ENCODE measurements at regions not wholly inside any gene's neighbourhood (a gene's known extent, or its start where the extent isn't known, plus 50 kb on each side); places are given as distances from the start of the nearest gene placed in this dataset.

DNA sequence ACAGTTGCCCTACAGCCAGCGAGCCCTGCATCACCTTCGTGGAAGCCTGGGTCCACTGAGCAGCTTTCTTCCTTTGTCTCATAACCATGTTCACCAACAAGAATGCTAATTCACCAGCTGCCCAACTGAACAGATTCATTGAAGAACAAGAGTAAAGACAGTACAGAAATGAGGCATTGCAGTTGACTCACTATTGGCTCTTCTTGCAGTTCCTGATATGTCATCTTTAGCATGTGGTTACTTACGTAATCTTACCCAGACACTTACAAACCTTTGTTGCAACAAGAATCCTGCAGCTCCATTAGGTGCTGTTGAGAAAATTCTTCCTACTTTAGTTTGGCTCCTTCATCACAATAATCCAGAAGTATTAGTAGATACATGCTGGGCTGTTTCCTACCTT lies 174.0 kb upstream of the TPK1 start (continued):
- TF ChIP-seq, protein P1, sequence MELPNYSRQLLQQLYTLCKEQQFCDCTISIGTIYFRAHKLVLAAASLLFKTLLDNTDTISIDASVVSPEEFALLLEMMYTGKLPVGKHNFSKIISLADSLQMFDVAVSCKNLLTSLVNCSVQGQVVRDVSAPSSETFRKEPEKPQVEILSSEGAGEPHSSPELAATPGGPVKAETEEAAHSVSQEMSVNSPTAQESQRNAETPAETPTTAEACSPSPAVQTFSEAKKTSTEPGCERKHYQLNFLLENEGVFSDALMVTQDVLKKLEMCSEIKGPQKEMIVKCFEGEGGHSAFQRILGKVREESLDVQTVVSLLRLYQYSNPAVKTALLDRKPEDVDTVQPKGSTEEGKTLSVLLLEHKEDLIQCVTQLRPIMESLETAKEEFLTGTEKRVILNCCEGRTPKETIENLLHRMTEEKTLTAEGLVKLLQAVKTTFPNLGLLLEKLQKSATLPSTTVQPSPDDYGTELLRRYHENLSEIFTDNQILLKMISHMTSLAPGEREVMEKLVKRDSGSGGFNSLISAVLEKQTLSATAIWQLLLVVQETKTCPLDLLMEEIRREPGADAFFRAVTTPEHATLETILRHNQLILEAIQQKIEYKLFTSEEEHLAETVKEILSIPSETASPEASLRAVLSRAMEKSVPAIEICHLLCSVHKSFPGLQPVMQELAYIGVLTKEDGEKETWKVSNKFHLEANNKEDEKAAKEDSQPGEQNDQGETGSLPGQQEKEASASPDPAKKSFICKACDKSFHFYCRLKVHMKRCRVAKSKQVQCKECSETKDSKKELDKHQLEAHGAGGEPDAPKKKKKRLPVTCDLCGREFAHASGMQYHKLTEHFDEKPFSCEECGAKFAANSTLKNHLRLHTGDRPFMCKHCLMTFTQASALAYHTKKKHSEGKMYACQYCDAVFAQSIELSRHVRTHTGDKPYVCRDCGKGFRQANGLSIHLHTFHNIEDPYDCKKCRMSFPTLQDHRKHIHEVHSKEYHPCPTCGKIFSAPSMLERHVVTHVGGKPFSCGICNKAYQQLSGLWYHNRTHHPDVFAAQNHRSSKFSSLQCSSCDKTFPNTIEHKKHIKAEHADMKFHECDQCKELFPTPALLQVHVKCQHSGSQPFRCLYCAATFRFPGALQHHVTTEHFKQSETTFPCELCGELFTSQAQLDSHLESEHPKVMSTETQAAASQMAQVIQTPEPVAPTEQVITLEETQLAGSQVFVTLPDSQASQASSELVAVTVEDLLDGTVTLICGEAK (IDR thresholded peaks at IDR 0.05; ENCODE audit: borderline replicate concordance), result no peak
- TF ChIP-seq IRF4 (IDR thresholded peaks at IDR 0.05; ENCODE audit: low read depth, low read length), result no peak
- no peak for TF ChIP-seq YY1 (IDR thresholded peaks at IDR 0.05; ENCODE audit: low read depth, low read length)
- TF ChIP-seq MTA3 (IDR thresholded peaks at IDR 0.05; ENCODE audit: borderline replicate concordance, low read length), result no peak

DNA sequence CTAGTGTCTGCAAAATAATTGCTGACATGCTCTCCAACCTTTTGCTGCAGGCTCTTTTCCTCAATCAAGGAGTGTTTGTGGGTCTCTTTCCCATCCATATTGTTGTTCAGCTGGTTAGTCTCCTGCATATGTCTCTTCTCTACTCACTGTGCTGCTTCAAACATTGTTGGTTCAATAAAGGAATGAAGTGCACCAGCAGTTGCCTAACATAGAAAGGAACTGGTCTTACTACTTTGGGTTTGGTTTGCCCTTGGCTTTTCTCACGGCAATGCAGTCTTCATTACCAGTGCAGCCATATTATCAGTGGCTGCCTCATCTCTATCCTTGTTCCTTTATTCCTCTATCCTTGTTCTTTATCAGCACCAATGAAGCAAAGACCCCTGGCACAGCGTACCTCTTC lies 169.7 kb upstream of the TPK1 start:
- FAIRE-seq, result no peak
- no peaks in the 10 kb centered on the region for H4K20me1 ChIP-seq (ENCODE audit: control insufficient read depth, insufficient read depth)
- H3K4me2 ChIP-seq (ENCODE audit: control insufficient read depth, insufficient read depth), result no peak overlapping the region
- RAD21 ChIA-PET (ENCODE audit: unreplicated experiment), result no interaction called here
- H3K9me3 ChIP-seq (replicated peaks; ENCODE audit: control insufficient read depth, insufficient read depth, low read length), result no peaks in the 10 kb centered on the region
- SMC1A ChIA-PET (ENCODE audit: uncharacterized antibody, unreplicated experiment), result interaction anchor here (0.6 to 1.3 kb wide), 3 partner anchors 9 to 1466 kb away, joined by 3 read pairs; no protein-coding TSS in a partner anchor
- ATAC-seq, result no peak
- CTCF ChIA-PET, result no interaction called here
- POLR2A ChIA-PET, result no interaction called here
- BruUV-seq (replicated peaks), result no TSS peak
- no peaks in the 10 kb centered on the region for H3K4me1 ChIP-seq (ENCODE audit: control insufficient read depth, insufficient read depth, low read length)
- no peak overlapping the region for H2AFZ ChIP-seq (ENCODE audit: control insufficient read depth, low read depth, low read length)
- no peaks in the 10 kb centered on the region for H3K79me2 ChIP-seq (ENCODE audit: control insufficient read depth, insufficient read depth, low read length)
- no peak overlapping the region for H3K27ac ChIP-seq (ENCODE audit: control insufficient read depth, insufficient read depth)
- no peak overlapping the region for H3K4me3 ChIP-seq
- no peak overlapping the region for H3K9ac ChIP-seq (ENCODE audit: control insufficient read depth, insufficient read depth, low read length)
- in situ Hi-C loops (cut with MboI) (no loop called here), intact Hi-C loops (cut with micrococcal nuclease; ENCODE audit: unreplicated experiment) (no loop called here)
- no peaks in the 10 kb centered on the region for H3K36me3 ChIP-seq (ENCODE audit: control insufficient read depth in 2 of 2, insufficient read depth in 2 of 2, low read length in 1 of 2)
- DNase-seq (ENCODE audit: low read depth, low spot score), result no peak
- WGBS (ENCODE audit: insufficient coverage, insufficient replicate concordance, low lambda C conversion rate, missing lambda C conversion rate), result 0% methylated on average over 2 of the region's 2 CpGs
- no peaks in the 10 kb centered on the region for H3K27me3 ChIP-seq (replicated peaks in 1 of 2; ENCODE audit: control insufficient read depth in 2 of 2, insufficient read depth in 2 of 2, low read length in 1 of 2)
- TF ChIP-seq, protein P2, sequence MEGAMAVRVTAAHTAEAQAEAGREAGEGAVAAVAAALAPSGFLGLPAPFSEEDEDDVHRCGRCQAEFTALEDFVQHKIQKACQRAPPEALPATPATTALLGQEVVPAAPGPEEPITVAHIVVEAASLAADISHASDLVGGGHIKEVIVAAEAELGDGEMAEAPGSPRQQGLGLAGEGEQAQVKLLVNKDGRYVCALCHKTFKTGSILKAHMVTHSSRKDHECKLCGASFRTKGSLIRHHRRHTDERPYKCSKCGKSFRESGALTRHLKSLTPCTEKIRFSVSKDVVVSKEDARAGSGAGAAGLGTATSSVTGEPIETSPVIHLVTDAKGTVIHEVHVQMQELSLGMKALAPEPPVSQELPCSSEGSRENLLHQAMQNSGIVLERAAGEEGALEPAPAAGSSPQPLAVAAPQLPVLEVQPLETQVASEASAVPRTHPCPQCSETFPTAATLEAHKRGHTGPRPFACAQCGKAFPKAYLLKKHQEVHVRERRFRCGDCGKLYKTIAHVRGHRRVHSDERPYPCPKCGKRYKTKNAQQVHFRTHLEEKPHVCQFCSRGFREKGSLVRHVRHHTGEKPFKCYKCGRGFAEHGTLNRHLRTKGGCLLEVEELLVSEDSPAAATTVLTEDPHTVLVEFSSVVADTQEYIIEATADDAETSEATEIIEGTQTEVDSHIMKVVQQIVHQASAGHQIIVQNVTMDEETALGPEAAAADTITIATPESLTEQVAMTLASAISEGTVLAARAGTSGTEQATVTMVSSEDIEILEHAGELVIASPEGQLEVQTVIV (IDR thresholded peaks at IDR 0.05; ENCODE audit: borderline replicate concordance, partially characterized antibody), result no peak
- TF ChIP-seq ZNF207 (IDR thresholded peaks at IDR 0.05; ENCODE audit: borderline replicate concordance), result no peak
- TF ChIP-seq, protein P3, sequence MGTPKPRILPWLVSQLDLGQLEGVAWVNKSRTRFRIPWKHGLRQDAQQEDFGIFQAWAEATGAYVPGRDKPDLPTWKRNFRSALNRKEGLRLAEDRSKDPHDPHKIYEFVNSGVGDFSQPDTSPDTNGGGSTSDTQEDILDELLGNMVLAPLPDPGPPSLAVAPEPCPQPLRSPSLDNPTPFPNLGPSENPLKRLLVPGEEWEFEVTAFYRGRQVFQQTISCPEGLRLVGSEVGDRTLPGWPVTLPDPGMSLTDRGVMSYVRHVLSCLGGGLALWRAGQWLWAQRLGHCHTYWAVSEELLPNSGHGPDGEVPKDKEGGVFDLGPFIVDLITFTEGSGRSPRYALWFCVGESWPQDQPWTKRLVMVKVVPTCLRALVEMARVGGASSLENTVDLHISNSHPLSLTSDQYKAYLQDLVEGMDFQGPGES (IDR thresholded peaks at IDR 0.05), result no peak
- TF ChIP-seq TCF7 (IDR thresholded peaks at IDR 0.05; ENCODE audit: borderline replicate concordance), result no peak
- no peak for TF ChIP-seq NFXL1 (IDR thresholded peaks at IDR 0.05; ENCODE audit: borderline replicate concordance)
- TF ChIP-seq CREB1 (IDR thresholded peaks at IDR 0.05; ENCODE audit: low read depth), result no peak
- TF ChIP-seq NR2C1 (IDR thresholded peaks at IDR 0.05), result no peak
- TF ChIP-seq BACH1 (IDR thresholded peaks at IDR 0.05; ENCODE audit: borderline replicate concordance), result no peak
- TF ChIP-seq, protein P4, sequence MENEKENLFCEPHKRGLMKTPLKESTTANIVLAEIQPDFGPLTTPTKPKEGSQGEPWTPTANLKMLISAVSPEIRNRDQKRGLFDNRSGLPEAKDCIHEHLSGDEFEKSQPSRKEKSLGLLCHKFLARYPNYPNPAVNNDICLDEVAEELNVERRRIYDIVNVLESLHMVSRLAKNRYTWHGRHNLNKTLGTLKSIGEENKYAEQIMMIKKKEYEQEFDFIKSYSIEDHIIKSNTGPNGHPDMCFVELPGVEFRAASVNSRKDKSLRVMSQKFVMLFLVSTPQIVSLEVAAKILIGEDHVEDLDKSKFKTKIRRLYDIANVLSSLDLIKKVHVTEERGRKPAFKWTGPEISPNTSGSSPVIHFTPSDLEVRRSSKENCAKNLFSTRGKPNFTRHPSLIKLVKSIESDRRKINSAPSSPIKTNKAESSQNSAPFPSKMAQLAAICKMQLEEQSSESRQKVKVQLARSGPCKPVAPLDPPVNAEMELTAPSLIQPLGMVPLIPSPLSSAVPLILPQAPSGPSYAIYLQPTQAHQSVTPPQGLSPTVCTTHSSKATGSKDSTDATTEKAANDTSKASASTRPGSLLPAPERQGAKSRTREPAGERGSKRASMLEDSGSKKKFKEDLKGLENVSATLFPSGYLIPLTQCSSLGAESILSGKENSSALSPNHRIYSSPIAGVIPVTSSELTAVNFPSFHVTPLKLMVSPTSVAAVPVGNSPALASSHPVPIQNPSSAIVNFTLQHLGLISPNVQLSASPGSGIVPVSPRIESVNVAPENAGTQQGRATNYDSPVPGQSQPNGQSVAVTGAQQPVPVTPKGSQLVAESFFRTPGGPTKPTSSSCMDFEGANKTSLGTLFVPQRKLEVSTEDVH (IDR thresholded peaks at IDR 0.05; ENCODE audit: low read depth, partially characterized antibody), result no peak
- TF ChIP-seq POU2F2 (IDR thresholded peaks at IDR 0.05; ENCODE audit: borderline replicate concordance, low read depth, low read length), result no peak
